ENCODE measurements at regions not wholly inside any gene's neighbourhood (a gene's known extent, or its start where the extent isn't known, plus 50 kb on each side); places are given as distances from the start of the nearest gene placed in this dataset.
"Not testable (repeated sequence)": the region's sequence is repeated elsewhere in the genome, so short reads cannot be mapped to it uniquely, and the experiment has no call there.

DNA sequence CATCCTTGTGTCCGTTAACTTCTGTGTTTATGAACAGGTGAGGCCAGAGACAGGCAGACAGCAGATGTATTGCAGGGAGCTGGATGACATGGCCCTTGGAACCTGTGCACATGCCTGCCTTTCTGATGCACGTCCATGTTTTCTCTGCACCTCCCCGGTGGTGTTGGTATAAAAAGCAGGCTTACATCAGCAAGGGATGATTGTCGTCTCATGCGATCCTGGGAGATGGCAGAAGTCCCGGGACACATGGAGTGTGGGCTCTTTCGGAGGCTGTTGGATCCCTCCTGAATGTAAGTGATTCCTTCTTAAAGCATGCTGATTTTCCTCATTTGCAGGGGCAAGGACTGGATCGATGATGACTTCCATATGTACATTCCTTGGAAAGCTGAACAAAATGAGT lies 134.8 kb downstream of the SNRPN start:
- Mint-ChIP-seq H3K36me3 (ENCODE audit: low read depth) (peaks cover 66% of the 10 kb centered on the region), H3K9me3 (peaks cover 83% of the 10 kb centered on the region), H3K27me3 (ENCODE audit: insufficient read depth) (no peaks in the 10 kb centered on the region), H3K4me1 (ENCODE audit: low read depth) (no peaks in the 10 kb centered on the region), H3K4me3 (no peak overlapping the region), H3K27ac (no peak overlapping the region)
- DNase-seq (ENCODE audit: low spot score) = no peak
- intact Hi-C loops (cut with micrococcal nuclease) = no loop called here

DNA sequence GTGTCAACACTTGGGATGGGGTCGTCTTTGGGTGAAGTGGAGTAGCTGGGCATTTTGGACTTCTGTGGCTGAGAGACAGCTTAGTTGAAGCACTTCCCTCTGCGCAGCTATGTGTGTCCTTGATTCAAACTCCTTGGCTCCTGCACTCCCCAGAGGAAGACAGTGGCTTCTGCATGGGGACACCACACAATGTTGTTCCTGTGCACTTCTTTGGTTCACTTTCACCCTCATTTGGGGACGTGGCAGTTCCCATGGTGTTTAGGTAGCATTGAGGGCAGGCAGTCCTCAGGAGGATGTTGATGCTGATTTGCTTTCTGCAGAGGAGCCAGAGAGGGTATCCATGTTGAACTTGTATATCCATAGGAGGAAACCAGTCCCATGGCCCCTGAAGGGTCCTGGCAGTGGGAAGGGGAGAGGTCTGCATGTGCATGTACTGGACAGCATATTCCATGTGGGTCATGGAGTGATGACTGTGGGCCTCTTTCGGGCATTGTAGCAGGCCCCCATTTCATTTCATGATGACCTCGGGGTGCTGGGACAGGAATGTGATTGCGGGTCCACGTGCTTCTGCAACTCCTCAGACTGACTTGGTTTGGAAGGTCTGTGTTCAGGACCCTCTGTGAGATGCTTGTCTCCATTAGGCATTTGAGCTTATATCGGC lies 135.4 kb downstream of the SNRPN start:
- no peak for DNase-seq (ENCODE audit: low spot score)
- Mint-ChIP-seq H3K36me3 (ENCODE audit: low read depth) (peaks cover 66% of the 10 kb centered on the region), H3K9me3 (peaks cover 83% of the 10 kb centered on the region), H3K27ac (no peak overlapping the region), H3K27me3 (ENCODE audit: insufficient read depth) (no peaks in the 10 kb centered on the region), H3K4me3 (no peak overlapping the region), H3K4me1 (ENCODE audit: low read depth) (no peaks in the 10 kb centered on the region)
- intact Hi-C loops (cut with micrococcal nuclease) = no loop called here

DNA sequence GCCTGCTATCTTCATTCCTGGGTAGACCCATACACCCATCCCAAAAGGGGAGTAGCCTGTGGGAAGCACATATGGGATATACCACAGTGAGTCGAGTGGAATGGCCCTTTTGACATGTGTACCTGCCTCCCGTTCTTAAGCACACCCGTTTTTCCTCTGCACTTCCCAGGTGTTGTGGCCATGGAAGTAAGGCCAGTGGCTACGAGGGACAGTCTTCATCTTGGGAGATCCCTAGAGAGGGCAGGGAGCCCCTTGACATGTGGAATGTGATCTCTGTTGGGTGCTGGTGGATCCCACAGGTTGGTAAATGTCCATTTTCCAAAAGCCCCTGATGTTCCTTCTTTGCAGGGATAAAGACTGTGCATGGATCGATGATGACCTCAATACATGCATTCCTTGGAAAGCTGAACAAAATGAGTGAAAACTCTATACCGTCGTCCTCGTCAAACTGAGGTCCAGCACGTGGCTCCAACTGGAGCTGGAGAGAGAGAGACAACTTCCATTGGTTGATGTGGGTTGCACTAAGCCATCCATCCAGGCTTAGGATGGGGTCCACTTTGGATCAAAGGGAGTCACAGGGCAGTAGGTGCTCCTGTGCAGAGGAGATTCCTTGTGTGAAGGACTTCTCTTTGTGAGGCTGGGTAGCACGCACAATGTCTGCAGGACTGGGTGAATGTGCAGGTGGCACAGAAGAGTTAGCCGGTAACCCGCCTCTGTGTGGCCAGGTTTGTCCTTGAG lies 136.8 kb downstream of the SNRPN start:
- intact Hi-C loops (cut with micrococcal nuclease) = no loop called here
- H3K27ac Mint-ChIP-seq = no peak overlapping the region
- no peak for DNase-seq (ENCODE audit: low spot score)
- no peak overlapping the region for H3K4me3 Mint-ChIP-seq
- H3K27me3 Mint-ChIP-seq (ENCODE audit: insufficient read depth) = no peaks in the 10 kb centered on the region
- no peaks in the 10 kb centered on the region for H3K4me1 Mint-ChIP-seq (ENCODE audit: low read depth)
- peaks cover 60% of the 10 kb centered on the region for H3K36me3 Mint-ChIP-seq (ENCODE audit: low read depth)
- peaks cover 80% of the 10 kb centered on the region for H3K9me3 Mint-ChIP-seq

DNA sequence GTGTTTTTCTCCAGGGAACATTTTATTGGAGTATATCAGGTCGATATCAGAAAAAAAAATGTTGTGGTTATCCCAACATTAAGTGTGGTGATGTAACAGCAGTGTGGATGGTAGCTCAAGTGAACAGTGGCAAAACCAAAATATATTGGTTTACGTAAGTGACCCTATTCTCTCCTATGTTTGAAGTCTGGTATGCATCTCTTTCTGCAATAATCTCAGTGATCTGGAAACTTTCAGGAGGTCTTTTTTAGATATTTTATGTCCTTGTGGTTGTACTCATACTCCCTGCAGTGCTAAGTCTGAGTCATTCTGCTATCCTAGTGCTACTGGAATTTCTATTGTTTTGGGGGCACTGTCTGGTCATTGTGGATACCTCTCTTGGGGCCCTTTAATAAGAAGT lies 137.9 kb downstream of the SNRPN start:
- H3K4me3 Mint-ChIP-seq = no peak overlapping the region
- no peak overlapping the region for H3K27ac Mint-ChIP-seq
- H3K27me3 Mint-ChIP-seq (ENCODE audit: insufficient read depth) = no peaks in the 10 kb centered on the region
- peaks cover 60% of the 10 kb centered on the region for H3K36me3 Mint-ChIP-seq (ENCODE audit: low read depth)
- peaks cover 75% of the 10 kb centered on the region for H3K9me3 Mint-ChIP-seq
- H3K4me1 Mint-ChIP-seq (ENCODE audit: low read depth) = no peaks in the 10 kb centered on the region
- no peak for DNase-seq (ENCODE audit: low spot score)
- intact Hi-C loops (cut with micrococcal nuclease) = no loop called here

DNA sequence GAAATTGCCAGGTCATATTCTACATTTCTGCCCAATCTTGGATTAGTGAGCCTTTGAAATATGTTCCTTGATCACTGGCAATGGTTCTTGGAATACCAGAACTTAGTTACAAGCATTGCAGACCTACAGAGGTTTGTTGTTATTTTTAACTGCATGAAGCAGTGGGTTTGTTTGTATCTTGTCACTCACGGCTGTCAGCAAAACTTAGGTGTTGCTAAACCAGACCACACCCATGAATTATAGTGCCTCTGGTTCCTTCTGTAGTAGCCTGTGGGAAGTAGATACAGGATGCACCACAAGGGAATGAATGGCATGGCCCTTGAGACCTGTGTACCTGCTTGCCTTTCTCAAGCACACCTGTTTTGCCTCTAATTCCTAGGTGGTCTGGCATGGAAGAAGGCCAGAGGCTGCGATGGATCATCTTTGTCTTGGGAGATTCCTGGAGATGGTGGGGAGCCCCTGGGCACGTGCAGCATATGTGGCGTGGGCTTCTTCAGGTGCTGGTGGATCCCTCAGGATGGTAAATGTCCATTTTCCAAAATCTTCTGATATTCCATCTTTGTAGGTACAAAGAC lies 138.8 kb downstream of the SNRPN start:
- DNase-seq (ENCODE audit: low spot score) = no peak
- H3K4me3 Mint-ChIP-seq = no peak overlapping the region
- H3K27ac Mint-ChIP-seq = no peak overlapping the region
- intact Hi-C loops (cut with micrococcal nuclease) = no loop called here
- peaks cover 73% of the 10 kb centered on the region for H3K9me3 Mint-ChIP-seq
- H3K36me3 Mint-ChIP-seq (ENCODE audit: low read depth) = peaks cover 55% of the 10 kb centered on the region
- no peaks in the 10 kb centered on the region for H3K4me1 Mint-ChIP-seq (ENCODE audit: low read depth)
- no peaks in the 10 kb centered on the region for H3K27me3 Mint-ChIP-seq (ENCODE audit: insufficient read depth)

DNA sequence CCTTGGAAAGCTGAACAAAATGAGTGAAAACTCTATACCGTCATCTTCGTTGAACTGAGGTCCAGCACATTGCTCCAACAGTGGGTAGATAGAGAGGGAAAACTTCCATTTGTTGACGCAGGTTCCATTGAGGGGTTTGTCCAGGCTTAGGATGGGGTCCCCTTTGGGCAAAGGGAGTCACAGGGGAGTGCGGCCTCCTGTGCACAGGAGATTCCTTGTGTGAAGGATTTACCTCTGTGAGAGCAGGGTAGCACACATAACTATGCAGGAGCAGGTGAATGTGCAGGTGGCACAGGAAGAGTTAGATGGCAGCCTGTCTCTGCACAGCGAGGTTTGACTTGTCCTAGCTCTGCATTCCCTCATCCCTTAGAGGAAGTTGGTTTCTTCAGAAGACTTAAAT lies 139.3 kb downstream of the SNRPN start:
- Mint-ChIP-seq H3K4me3 (no peak overlapping the region), H3K27ac (no peak overlapping the region), H3K27me3 (ENCODE audit: insufficient read depth) (no peaks in the 10 kb centered on the region), H3K9me3 (peaks cover 73% of the 10 kb centered on the region), H3K36me3 (ENCODE audit: low read depth) (peaks cover 54% of the 10 kb centered on the region), H3K4me1 (ENCODE audit: low read depth) (no peaks in the 10 kb centered on the region)
- intact Hi-C loops (cut with micrococcal nuclease) = no loop called here
- no peak for DNase-seq (ENCODE audit: low spot score)

DNA sequence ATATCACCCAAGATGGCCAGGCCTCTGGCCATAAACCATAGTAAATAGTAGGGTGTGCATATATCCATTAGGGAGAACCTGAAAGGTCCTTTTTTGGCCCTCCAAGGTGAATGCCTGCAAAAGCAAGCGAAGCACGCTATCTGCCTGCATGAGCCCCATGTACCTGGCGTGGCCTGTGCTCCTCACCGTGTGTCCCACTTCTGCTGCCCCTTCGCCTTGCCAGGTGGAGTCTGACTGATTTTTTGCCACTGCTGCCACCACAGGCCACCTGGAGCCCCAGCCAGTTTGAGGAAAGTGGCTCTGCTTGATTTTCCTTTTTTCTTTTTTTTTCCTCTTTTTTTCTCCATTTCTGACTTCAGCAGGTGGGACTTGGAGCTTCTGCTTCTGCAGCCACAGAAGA lies 139.7 kb downstream of the SNRPN start:
- Mint-ChIP-seq H3K27me3 (ENCODE audit: insufficient read depth) (no peaks in the 10 kb centered on the region), H3K27ac (no peak overlapping the region), H3K36me3 (ENCODE audit: low read depth) (peaks cover 52% of the 10 kb centered on the region), H3K4me3 (no peak overlapping the region), H3K9me3 (peaks cover 72% of the 10 kb centered on the region), H3K4me1 (ENCODE audit: low read depth) (no peaks in the 10 kb centered on the region)
- DNase-seq (ENCODE audit: low spot score) = no peak
- intact Hi-C loops (cut with micrococcal nuclease) = no loop called here

DNA sequence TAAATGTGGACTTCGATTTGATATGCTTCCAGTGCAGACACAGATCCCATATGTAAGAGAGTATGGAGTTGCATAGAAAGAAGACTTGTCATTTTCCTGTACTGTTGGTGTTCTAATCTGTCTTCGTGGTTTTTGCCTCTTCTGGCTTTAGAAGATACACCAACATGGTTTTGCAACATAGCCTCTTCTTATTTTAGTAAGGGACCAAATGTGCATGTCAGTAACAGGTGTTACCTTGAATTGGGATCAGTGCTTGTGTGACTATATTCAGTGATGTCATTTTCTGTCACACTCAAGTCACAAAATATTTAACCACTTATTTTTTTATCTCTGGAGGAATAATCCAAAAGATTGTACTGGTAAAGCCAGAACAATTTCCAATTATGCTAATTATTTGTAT lies 140.4 kb downstream of the SNRPN start:
- Mint-ChIP-seq H3K27me3 (ENCODE audit: insufficient read depth) (no peaks in the 10 kb centered on the region), H3K36me3 (ENCODE audit: low read depth) (peaks cover 45% of the 10 kb centered on the region), H3K4me3 (no peak overlapping the region), H3K27ac (no peak overlapping the region), H3K9me3 (peaks cover 65% of the 10 kb centered on the region), H3K4me1 (ENCODE audit: low read depth) (no peaks in the 10 kb centered on the region)
- DNase-seq (ENCODE audit: low spot score) = no peak
- intact Hi-C loops (cut with micrococcal nuclease) = no loop called here

DNA sequence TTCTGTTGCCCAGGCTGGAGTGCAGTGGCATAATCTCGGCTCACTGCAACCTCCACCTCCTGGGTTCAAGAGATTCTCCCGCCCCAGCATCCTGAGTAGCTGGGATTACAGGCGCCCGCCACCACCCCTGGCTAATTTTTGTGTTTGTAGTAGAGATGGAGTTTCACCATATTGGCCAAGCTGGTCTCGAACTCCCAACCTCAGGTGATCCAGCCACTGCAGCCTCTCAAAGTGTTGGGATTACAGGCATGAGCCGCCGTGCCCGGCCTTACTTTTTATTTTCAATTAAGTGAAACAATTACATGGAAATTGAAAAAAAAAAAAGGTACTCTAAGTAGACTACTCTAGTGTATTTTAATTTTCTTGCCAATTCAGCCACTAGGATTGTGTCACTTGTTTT lies 145.2 kb downstream of the SNRPN start:
- H3K27ac Mint-ChIP-seq; H3K27me3 Mint-ChIP-seq (ENCODE audit: insufficient read depth); H3K4me3 Mint-ChIP-seq; H3K4me1 Mint-ChIP-seq (ENCODE audit: low read depth); DNase-seq (ENCODE audit: low spot score); intact Hi-C loops (cut with micrococcal nuclease): not testable (repeated sequence)
- peaks cover 20% of the 10 kb centered on the region for H3K36me3 Mint-ChIP-seq (ENCODE audit: low read depth)
- peaks cover 54% of the 10 kb centered on the region for H3K9me3 Mint-ChIP-seq

DNA sequence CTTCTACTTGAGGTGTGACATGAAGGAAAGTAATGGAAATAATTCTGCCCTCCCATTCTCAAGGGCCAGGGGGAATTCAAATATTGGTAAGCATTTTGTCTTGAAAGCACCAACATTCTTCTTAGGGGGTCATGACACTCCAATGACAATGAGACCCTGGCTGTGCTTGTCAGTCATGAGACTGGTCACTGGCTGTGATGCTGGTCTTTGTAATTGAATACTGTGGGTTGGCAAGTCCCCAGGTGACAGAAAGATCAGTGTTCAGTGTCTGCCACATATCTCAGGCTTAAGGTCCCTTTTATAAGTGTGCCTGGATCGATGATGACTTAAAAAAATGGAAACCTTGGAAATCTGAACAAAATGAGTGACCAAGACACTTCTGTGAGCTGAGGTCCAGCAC lies 151.4 kb downstream of the SNRPN start:
- Mint-ChIP-seq H3K27me3 (ENCODE audit: insufficient read depth) (no peaks in the 10 kb centered on the region), H3K9me3 (peaks cover 64% of the 10 kb centered on the region), H3K27ac (no peak overlapping the region), H3K4me1 (ENCODE audit: low read depth) (no peaks in the 10 kb centered on the region), H3K36me3 (ENCODE audit: low read depth) (peaks cover 36% of the 10 kb centered on the region), H3K4me3 (no peak overlapping the region)
- DNase-seq (ENCODE audit: low spot score) = no peak
- intact Hi-C loops (cut with micrococcal nuclease) = no loop called here

DNA sequence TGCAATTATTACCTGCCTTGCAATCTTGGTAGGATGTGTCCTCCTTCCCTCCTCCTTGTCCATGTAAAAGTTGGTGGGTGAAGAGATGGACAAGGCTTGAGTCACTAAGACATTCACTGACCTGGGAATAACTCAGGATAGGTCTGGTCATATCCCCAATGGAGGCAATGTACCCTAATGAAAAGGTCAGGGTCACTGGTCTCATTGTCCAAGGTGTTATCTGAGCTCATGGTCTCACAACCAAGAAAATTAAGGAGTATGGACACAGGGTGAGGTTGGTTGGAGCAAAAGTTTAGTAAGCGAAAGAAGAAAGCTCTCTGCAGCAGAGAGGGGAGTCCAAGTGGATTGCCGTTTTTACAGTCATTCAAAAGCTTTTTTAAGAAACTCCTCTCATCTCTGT lies 179.0 kb downstream of the SNRPN start:
- Mint-ChIP-seq H3K4me1 (ENCODE audit: low read depth) (no peaks in the 10 kb centered on the region), H3K27ac (no peak overlapping the region), H3K4me3 (no peak overlapping the region), H3K9me3 (peaks cover 41% of the 10 kb centered on the region), H3K36me3 (ENCODE audit: low read depth) (no peaks in the 10 kb centered on the region), H3K27me3 (ENCODE audit: insufficient read depth) (no peaks in the 10 kb centered on the region)
- intact Hi-C loops (cut with micrococcal nuclease) = no loop called here
- DNase-seq (ENCODE audit: low spot score) = no peak

DNA sequence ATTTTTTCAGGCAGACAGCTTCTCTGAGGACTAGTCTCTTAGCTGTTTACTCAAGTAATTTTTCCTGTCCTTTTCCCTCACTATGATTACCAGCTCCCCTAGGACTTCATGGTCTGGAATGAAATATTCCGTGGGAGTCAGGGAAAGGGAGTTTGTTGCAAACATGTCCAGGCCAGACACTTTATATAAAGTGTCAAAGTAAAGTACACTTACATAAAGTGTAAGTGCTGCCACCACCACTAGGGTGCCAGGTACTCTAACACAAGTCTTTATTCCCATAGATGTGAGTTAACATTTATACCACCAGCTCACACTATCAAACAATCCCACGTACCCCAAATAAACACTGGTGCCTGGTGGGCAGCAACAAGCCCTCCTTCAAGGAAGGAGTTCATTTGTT lies 179.8 kb downstream of the SNRPN start:
- H3K4me1 Mint-ChIP-seq (ENCODE audit: low read depth) = no peaks in the 10 kb centered on the region
- peaks cover 41% of the 10 kb centered on the region for H3K9me3 Mint-ChIP-seq
- no peak overlapping the region for H3K4me3 Mint-ChIP-seq
- DNase-seq (ENCODE audit: low spot score) = no peak
- intact Hi-C loops (cut with micrococcal nuclease) = no loop called here
- no peak overlapping the region for H3K27ac Mint-ChIP-seq
- no peaks in the 10 kb centered on the region for H3K27me3 Mint-ChIP-seq (ENCODE audit: insufficient read depth)
- no peaks in the 10 kb centered on the region for H3K36me3 Mint-ChIP-seq (ENCODE audit: low read depth)

DNA sequence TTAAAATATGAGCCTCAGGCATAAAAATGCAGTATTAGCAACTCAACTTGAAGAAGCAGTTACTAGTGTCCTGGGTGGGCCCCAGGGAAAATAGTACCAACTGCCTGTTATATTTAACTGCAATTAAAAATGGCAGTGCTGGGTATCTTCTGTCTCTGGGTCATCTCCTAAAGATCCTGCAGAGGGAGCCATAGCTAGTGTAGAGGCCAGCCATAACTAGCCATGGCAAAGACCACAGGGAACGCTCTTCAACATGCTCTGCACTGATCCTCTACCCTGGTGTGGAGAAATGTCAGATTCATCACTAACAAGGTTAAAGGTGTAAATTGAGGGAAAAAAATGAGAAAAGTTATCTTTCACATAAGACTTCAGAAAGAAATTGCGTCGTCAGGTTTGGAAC lies 181.3 kb downstream of the SNRPN start:
- DNase-seq (ENCODE audit: low spot score) = no peak
- H3K4me3 Mint-ChIP-seq = no peak overlapping the region
- no peak overlapping the region for H3K27ac Mint-ChIP-seq
- peaks cover 33% of the 10 kb centered on the region for H3K9me3 Mint-ChIP-seq
- no peaks in the 10 kb centered on the region for H3K36me3 Mint-ChIP-seq (ENCODE audit: low read depth)
- H3K4me1 Mint-ChIP-seq (ENCODE audit: low read depth) = no peaks in the 10 kb centered on the region
- no peaks in the 10 kb centered on the region for H3K27me3 Mint-ChIP-seq (ENCODE audit: insufficient read depth)
- intact Hi-C loops (cut with micrococcal nuclease) = no loop called here

All from activated T-helper 1 cell treated with anti-CD3 and anti-CD28 coated beads, Interleukin-12 subunit alpha, Interleukin-12 subunit beta, Interleukin-2, Interleukin-4 antibody, amounts not matched to agents 30 ng/mL and 10 ng/mL and 1 ng/mL, durations not matched to agents 14 hours and 24 hours and 36 hours (primary cell).